HL-60 (cell line): ENCODE measurements at regions not wholly inside any gene's neighbourhood (a gene's known extent, or its start where the extent isn't known, plus 50 kb on each side); places are given as distances from the start of the nearest gene placed in this dataset.

Source experiments
- POLR2AphosphoS5 ChIP-seq: IDR thresholded peaks from 2 replicates; pipeline ENCODE4 v1.6.1; 2012; ENCODE audit warnings: low read depth
- TF ChIP-seq, protein P1 (sequence below): IDR thresholded peaks from one replicate; pipeline ENCODE4 v1.5.1; 2011; ENCODE audit warnings: low read length, control low read depth, inconsistent platforms; ENCODE audit not compliant: insufficient read depth

DNA sequence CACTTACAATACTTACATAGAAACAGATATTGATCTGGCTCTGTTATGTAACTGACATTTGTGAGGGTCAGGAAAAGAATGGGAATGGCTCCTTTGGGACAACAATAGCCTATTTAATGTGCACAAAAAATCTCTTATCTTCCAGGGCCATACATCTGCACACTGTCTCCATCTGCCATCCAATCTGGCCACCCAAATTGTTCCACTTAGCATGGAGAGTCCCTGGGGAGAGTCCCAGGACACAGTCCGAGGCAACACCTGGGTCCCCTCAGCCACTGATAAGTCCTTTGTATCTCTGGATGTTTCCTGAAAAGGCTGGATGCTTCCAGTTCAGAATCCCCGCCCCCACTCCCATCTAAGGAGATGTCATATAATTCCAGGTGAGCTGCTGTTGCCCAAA is 274.2 kb upstream of the NCKAP5 start:
- TF ChIP-seq, protein P1, sequence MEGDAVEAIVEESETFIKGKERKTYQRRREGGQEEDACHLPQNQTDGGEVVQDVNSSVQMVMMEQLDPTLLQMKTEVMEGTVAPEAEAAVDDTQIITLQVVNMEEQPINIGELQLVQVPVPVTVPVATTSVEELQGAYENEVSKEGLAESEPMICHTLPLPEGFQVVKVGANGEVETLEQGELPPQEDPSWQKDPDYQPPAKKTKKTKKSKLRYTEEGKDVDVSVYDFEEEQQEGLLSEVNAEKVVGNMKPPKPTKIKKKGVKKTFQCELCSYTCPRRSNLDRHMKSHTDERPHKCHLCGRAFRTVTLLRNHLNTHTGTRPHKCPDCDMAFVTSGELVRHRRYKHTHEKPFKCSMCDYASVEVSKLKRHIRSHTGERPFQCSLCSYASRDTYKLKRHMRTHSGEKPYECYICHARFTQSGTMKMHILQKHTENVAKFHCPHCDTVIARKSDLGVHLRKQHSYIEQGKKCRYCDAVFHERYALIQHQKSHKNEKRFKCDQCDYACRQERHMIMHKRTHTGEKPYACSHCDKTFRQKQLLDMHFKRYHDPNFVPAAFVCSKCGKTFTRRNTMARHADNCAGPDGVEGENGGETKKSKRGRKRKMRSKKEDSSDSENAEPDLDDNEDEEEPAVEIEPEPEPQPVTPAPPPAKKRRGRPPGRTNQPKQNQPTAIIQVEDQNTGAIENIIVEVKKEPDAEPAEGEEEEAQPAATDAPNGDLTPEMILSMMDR: no peak
- TF ChIP-seq POLR2AphosphoS5: no peak
